Activated CD4-positive, alpha-beta T cell treated with anti-CD3 and anti-CD28 coated beads, Interleukin-2, amount 10 ng/mL, durations not matched to agents 24 days and 14 days (primary cell): ENCODE measurements at regions not wholly inside any gene's neighbourhood (a gene's known extent, or its start where the extent isn't known, plus 50 kb on each side); places are given as distances from the start of the nearest gene placed in this dataset.

Experiments
- DNase-seq: peaks from one replicate; pipeline ENCODE4 v3.0.0; 2022
- H3K27ac Mint-ChIP-seq: one replicate; pipeline ENCODE4 v1.8.0; 2022; ENCODE audit warnings: mild to moderate bottlenecking, mixed read lengths
- H3K27me3 Mint-ChIP-seq: one replicate; pipeline ENCODE4 v1.8.0; 2022; ENCODE audit warnings: mixed read lengths
- H3K36me3 Mint-ChIP-seq: one replicate; pipeline ENCODE4 v1.8.0; 2022; ENCODE audit warnings: low read depth, mild to moderate bottlenecking, mixed read lengths
- H3K4me1 Mint-ChIP-seq: one replicate; pipeline ENCODE4 v1.8.0; 2021; ENCODE audit warnings: mixed read lengths
- H3K4me3 Mint-ChIP-seq: one replicate; pipeline ENCODE4 v1.8.0; 2022; ENCODE audit warnings: mild to moderate bottlenecking, moderate library complexity, mixed read lengths
- H3K9me3 Mint-ChIP-seq: one replicate; pipeline ENCODE4 v1.8.0; 2021; ENCODE audit warnings: mixed read lengths
- intact Hi-C: fragments of 100-400 bp; cut with micrococcal nuclease; formaldehyde crosslinking; loops from one replicate; pipeline ENCODE4 v1.15.1; 2023

DNA sequence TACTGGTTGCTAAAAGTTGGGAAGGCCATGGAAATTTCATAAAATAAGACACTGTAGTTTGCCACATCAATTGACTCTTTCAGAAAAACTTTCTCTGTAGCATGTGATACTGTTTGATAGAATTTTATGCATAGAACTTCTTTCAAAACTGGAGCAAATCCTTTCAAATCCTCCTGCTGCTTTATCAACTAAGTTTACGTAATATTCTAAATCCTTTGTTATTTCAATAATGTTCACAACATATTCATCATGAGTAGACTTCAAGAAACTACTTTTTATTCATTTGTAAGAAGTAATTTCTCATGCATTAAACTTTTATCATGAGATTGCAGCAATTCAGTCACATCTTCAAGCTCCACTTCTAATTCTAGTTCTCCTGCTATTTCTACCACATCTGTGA is 199.3 kb downstream of the PCDH18 start:
- intact Hi-C loops = no loop called here
- Mint-ChIP-seq H3K4me1 (no peaks in the 10 kb centered on the region), H3K9me3 (no peaks in the 10 kb centered on the region), H3K4me3 (no peak overlapping the region), H3K27ac (no peak overlapping the region), H3K36me3 (no peaks in the 10 kb centered on the region), H3K27me3 (no peaks in the 10 kb centered on the region)
- DNase-seq = no peak

DNA sequence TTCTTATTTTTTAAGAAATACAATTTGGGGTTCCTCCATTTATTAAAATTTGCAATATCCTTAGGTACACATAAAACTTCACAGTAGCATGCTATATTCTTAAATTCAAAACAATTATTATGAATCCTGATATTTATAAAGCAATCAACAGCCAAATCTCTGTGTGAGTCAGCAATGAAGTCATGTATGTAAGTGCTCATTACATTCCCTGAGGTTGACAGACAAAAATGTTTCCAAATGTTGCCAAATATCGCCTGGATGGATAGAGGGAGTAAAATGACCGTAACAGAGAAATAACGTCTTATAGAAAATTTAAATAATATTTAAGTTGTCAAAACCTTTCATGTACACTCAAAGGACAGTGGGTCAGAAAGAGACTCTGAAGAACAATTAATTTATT is 220.0 kb downstream of the PCDH18 start:
- intact Hi-C loops = no loop called here
- Mint-ChIP-seq H3K4me1 (no peaks in the 10 kb centered on the region), H3K4me3 (no peak overlapping the region), H3K27me3 (no peaks in the 10 kb centered on the region), H3K27ac (no peak overlapping the region), H3K9me3 (no peaks in the 10 kb centered on the region), H3K36me3 (no peaks in the 10 kb centered on the region)
- no peak for DNase-seq

DNA sequence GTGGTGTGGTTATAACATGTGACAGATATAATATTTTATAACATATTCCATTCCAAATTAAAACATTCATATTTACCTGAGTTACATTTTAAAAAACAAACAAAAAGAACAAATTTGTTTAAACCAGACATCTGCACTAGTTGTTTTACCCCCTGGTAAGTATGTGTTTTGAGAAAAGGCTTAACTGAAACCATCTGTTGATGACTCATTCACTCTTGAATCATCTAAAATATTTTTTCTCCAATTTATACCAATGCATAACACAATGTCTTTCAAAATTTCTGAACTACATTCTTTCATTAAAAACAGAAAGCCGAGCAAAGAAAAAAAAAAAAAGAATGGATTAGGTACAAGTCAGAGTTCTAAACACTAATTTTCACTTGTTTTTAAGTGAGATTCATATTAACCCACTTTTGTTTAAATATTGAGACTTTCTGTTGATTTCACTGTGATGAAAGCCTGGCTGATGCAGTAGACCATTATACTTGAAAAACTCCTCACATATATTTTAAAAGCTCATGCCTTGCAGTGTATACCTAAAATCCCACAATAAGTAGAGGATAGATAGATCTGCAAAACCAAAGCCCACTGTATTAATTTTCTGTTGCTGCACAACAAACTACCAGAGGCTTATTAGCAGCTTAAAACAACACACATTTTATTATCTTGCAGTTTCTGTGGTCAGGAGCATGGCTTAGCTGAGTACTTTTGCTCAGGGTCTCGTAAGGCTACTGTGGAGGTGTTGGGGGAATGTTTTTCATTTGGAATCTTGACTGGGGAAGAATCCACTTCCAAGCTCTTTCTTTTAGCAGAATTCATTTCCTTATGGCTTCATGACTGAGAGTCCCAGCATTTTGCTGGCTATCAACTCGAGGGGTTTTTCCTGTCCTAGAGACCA is 221.5 kb downstream of the PCDH18 start:
- no peak overlapping the region for H3K4me3 Mint-ChIP-seq
- no peaks in the 10 kb centered on the region for H3K36me3 Mint-ChIP-seq
- H3K9me3 Mint-ChIP-seq = no peaks in the 10 kb centered on the region
- no peaks in the 10 kb centered on the region for H3K27me3 Mint-ChIP-seq
- no peaks in the 10 kb centered on the region for H3K4me1 Mint-ChIP-seq
- no peak overlapping the region for H3K27ac Mint-ChIP-seq
- intact Hi-C loops = no loop called here
- DNase-seq = no peak

GRCh38 chr4:137310166-137310565 is 222.1 kb downstream of the PCDH18 start:
- Mint-ChIP-seq H3K9me3 (no peaks in the 10 kb centered on the region), H3K27ac (no peak overlapping the region), H3K4me3 (no peak overlapping the region), H3K4me1 (no peaks in the 10 kb centered on the region), H3K27me3 (no peaks in the 10 kb centered on the region), H3K36me3 (no peaks in the 10 kb centered on the region)
- intact Hi-C loops = no loop called here
- no peak for DNase-seq

DNA sequence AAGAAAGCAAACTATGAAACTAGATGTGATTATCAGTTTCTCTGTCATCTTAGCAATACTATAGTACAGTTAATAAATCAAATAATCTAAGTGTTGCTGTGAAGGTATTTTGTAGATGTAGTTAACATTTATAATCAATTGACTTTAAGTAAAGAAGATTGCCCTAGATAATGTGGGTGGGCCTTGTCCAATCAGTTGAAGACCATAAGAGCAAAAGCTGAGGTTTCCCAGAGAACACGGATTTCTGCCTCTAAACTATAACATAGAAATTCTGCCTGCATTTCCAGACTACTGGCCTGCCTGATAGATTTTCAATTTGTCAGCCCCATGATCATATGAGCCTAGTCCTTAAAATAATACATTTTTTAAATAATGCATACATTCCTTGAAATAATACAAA is 222.9 kb downstream of the PCDH18 start:
- intact Hi-C loops = no loop called here
- no peak for DNase-seq
- H3K4me1 Mint-ChIP-seq = no peaks in the 10 kb centered on the region
- no peak overlapping the region for H3K4me3 Mint-ChIP-seq
- H3K27me3 Mint-ChIP-seq = no peaks in the 10 kb centered on the region
- no peaks in the 10 kb centered on the region for H3K9me3 Mint-ChIP-seq
- no peak overlapping the region for H3K27ac Mint-ChIP-seq
- H3K36me3 Mint-ChIP-seq = no peaks in the 10 kb centered on the region

- H3K4me1 Mint-ChIP-seq = no peaks in the 10 kb centered on the region
- intact Hi-C loops = no loop called here
- H3K36me3 Mint-ChIP-seq = no peaks in the 10 kb centered on the region
- DNase-seq = no peak
- no peak overlapping the region for H3K27ac Mint-ChIP-seq
- H3K27me3 Mint-ChIP-seq = no peaks in the 10 kb centered on the region
- no peak overlapping the region for H3K4me3 Mint-ChIP-seq
- H3K9me3 Mint-ChIP-seq = no peaks in the 10 kb centered on the region
Observed at GRCh38 chr4:137307806-137308205, 224.5 kb downstream of the PCDH18 start.

- intact Hi-C loops = no loop called here
- H3K4me1 Mint-ChIP-seq = no peaks in the 10 kb centered on the region
Observed at GRCh38 chr4:137300776-137301175, 231.5 kb downstream of the PCDH18 start.

GRCh38 chr4:137299281-137299680 is 233.0 kb downstream of the PCDH18 start:
- intact Hi-C loops = no loop called here
- Mint-ChIP-seq H3K4me1 (no peaks in the 10 kb centered on the region), H3K9me3 (peaks cover 4% of the 10 kb centered on the region), H3K36me3 (no peaks in the 10 kb centered on the region), H3K27ac (no peak overlapping the region), H3K4me3 (no peak overlapping the region), H3K27me3 (no peaks in the 10 kb centered on the region)
- no peak for DNase-seq

More at GRCh38 chr4:137300776-137301175, 231.5 kb downstream of the PCDH18 start:
- Mint-ChIP-seq H3K27me3 (no peaks in the 10 kb centered on the region), H3K36me3 (no peaks in the 10 kb centered on the region), H3K9me3 (peaks cover 4% of the 10 kb centered on the region), H3K4me3 (no peak overlapping the region), H3K27ac (no peak overlapping the region)
- DNase-seq = no peak

DNA sequence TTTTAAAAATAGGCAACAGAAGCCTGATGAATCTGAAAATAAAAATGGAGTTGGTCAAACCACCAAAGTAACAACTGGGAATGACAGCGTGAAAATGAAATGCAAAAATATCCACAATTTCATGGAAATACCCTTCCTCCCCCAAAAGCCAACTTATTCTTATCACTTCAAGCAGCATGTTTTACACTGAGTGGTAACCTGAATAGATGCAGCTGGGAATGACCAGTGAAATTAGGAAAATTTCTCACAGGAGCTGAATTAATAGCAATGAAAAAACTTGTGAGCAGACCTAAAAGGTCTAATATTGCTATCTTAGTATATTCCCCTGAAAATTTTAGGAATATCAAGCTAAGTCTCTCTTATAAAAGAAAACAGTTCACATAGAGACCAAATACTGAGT is 239.0 kb downstream of the PCDH18 start:
- H3K27ac Mint-ChIP-seq = no peak overlapping the region
- intact Hi-C loops = no loop called here
- no peak for DNase-seq
- H3K9me3 Mint-ChIP-seq = no peaks in the 10 kb centered on the region
- no peaks in the 10 kb centered on the region for H3K36me3 Mint-ChIP-seq
- no peaks in the 10 kb centered on the region for H3K4me1 Mint-ChIP-seq
- H3K4me3 Mint-ChIP-seq = no peak overlapping the region
- no peaks in the 10 kb centered on the region for H3K27me3 Mint-ChIP-seq

- H3K4me1 Mint-ChIP-seq = no peaks in the 10 kb centered on the region
- H3K27ac Mint-ChIP-seq = no peak overlapping the region
- no peaks in the 10 kb centered on the region for H3K9me3 Mint-ChIP-seq
- no peak overlapping the region for H3K4me3 Mint-ChIP-seq
- no peak for DNase-seq
- H3K27me3 Mint-ChIP-seq = no peaks in the 10 kb centered on the region
- intact Hi-C loops = no loop called here
- no peaks in the 10 kb centered on the region for H3K36me3 Mint-ChIP-seq
Observed at GRCh38 chr4:137283737-137284136, 248.6 kb downstream of the PCDH18 start.

GRCh38 chr4:137278431-137278830 is 253.9 kb downstream of the PCDH18 start:
- Mint-ChIP-seq H3K4me1 (no peaks in the 10 kb centered on the region), H3K4me3 (no peak overlapping the region), H3K27ac (no peak overlapping the region), H3K27me3 (no peaks in the 10 kb centered on the region), H3K36me3 (no peaks in the 10 kb centered on the region), H3K9me3 (no peaks in the 10 kb centered on the region)
- no peak for DNase-seq
- intact Hi-C loops = no loop called here

DNA sequence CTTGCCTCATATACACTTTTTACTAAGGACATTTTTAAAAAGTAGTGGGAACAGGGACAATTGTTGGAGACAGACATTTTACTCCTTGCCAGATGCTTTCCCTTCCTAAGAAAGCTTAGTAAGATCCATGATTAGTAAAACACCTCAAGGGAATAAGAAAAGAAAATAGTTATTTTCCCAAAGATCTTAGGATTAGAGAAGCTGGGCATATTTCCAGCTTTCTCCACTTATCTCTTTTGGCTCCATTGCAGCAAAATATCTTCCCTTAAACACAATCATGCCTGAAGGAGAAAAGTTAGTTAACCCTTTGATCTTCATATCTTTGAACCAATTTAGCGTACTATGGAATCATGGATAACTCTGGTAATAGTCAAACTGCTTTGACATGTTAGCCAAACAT is 257.9 kb downstream of the PCDH18 start:
- intact Hi-C loops = no loop called here
- H3K4me1 Mint-ChIP-seq = no peaks in the 10 kb centered on the region
- H3K9me3 Mint-ChIP-seq = no peaks in the 10 kb centered on the region
- no peaks in the 10 kb centered on the region for H3K36me3 Mint-ChIP-seq
- H3K4me3 Mint-ChIP-seq = no peak overlapping the region
- no peaks in the 10 kb centered on the region for H3K27me3 Mint-ChIP-seq
- no peak for DNase-seq
- H3K27ac Mint-ChIP-seq = no peak overlapping the region

- intact Hi-C loops = no loop called here
- H3K27me3 Mint-ChIP-seq = no peaks in the 10 kb centered on the region
- no peak overlapping the region for H3K27ac Mint-ChIP-seq
- no peak for DNase-seq
- H3K4me3 Mint-ChIP-seq = no peak overlapping the region
- no peaks in the 10 kb centered on the region for H3K36me3 Mint-ChIP-seq
- H3K4me1 Mint-ChIP-seq = no peaks in the 10 kb centered on the region
- H3K9me3 Mint-ChIP-seq = no peaks in the 10 kb centered on the region
Observed at GRCh38 chr4:137267024-137267423, 265.3 kb downstream of the PCDH18 start.

- H3K36me3 Mint-ChIP-seq = no peaks in the 10 kb centered on the region
- DNase-seq = no peak
- H3K4me3 Mint-ChIP-seq = no peak overlapping the region
- no peaks in the 10 kb centered on the region for H3K4me1 Mint-ChIP-seq
- H3K27ac Mint-ChIP-seq = no peak overlapping the region
- H3K27me3 Mint-ChIP-seq = no peaks in the 10 kb centered on the region
- H3K9me3 Mint-ChIP-seq = no peaks in the 10 kb centered on the region
- intact Hi-C loops = no loop called here
Observed at GRCh38 chr4:137266511-137266910, 265.8 kb downstream of the PCDH18 start.

GRCh38 chr4:137263206-137263605 is 269.1 kb downstream of the PCDH18 start:
- H3K4me1 Mint-ChIP-seq = no peaks in the 10 kb centered on the region
- H3K27ac Mint-ChIP-seq = no peak overlapping the region
- H3K27me3 Mint-ChIP-seq = no peaks in the 10 kb centered on the region
- no peaks in the 10 kb centered on the region for H3K36me3 Mint-ChIP-seq
- no peaks in the 10 kb centered on the region for H3K9me3 Mint-ChIP-seq
- no peak for DNase-seq
- H3K4me3 Mint-ChIP-seq = no peak overlapping the region
- intact Hi-C loops = no loop called here
